ENCODE measurements at regions not wholly inside any gene's neighbourhood (a gene's known extent, or its start where the extent isn't known, plus 50 kb on each side); places are given as distances from the start of the nearest gene placed in this dataset.
"Not testable (repeated sequence)": the region's sequence is repeated elsewhere in the genome, so short reads cannot be mapped to it uniquely, and the experiment has no call there.

DNA sequence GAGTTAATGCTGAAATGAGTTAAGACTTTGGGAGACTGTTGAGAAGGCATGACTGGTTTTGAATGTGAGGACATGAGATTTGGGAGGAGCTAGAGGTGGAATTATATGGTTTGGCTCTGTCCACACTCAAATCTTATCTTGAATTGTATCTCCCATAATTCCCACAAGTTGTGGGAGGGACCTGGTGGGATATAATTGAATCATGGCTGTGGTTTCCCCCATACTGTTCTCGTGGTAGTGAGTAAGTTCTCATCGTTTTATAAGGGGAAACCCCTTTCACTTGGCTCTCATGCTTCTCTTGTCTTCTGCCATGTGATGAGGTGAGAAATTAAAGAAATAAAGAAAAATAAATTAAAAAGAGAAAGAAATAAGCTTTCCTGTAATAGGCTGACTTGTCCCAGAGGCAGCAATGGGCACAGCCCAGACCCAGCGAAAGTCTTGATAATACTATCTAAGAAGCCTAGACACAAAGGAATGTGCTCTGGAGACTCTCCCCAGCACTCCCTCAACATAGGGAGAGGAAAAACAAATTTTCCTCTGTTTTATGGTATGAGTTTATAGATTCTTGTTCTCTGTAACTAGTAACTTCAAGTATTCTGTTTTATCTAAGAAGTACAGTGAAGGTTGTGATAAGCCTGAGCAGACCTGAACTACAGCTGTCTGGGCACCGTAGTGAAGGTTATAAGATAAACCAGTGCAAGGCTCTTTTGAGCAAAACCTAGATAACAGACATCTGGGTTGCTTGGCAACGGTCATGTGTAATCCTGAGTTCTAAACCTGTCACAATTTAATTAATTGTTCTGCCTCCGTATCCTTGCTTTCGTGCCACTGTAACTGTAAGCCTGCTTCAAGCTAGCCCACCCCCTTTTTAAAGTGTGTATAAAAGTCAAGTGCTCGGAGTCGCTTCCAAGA lies 88.9 kb upstream of the ECI2 start:
- DNase-seq, result no peak

GRCh38 chr6:4220558-4220957 lies 85.2 kb upstream of the ECI2 start:
- DNase-seq, result no peak

DNA sequence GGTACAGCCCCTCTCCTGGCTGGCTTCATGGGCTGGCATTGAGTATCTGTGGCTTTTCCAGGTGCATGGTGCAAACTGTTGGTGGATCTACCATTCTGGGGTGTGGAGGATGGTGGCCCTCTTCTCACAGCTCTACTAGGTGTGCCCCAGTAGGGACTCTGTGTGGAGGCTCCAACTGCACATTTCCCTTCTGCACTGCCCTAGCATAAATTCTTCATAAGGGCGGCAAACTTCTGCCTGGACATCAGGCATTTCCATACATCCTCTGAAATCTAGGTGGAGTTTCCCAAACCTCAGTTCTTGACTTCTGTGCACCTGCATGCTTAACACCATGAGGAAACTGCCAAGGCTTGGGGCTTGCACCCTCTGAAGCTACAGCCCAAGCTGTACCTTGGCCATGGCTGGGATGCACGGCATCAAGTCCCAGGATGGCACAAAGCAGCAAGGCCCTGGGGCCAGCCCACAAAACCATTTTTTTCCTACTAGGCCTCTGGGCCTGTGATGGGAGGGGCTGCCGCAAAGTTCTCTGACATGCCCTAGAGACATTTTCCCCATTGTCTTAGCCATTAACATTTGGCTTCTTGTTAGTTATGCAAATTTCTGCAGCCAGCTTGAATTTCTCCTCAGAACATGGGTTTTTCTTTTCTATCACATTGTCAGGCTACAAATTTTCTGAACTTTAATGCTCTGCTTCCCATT lies 83.4 kb upstream of the ECI2 start:
- not testable (repeated sequence) for DNase-seq

GRCh38 chr6:4212588-4212987 lies 77.2 kb upstream of the ECI2 start:
- DNase-seq, result no peak

DNA sequence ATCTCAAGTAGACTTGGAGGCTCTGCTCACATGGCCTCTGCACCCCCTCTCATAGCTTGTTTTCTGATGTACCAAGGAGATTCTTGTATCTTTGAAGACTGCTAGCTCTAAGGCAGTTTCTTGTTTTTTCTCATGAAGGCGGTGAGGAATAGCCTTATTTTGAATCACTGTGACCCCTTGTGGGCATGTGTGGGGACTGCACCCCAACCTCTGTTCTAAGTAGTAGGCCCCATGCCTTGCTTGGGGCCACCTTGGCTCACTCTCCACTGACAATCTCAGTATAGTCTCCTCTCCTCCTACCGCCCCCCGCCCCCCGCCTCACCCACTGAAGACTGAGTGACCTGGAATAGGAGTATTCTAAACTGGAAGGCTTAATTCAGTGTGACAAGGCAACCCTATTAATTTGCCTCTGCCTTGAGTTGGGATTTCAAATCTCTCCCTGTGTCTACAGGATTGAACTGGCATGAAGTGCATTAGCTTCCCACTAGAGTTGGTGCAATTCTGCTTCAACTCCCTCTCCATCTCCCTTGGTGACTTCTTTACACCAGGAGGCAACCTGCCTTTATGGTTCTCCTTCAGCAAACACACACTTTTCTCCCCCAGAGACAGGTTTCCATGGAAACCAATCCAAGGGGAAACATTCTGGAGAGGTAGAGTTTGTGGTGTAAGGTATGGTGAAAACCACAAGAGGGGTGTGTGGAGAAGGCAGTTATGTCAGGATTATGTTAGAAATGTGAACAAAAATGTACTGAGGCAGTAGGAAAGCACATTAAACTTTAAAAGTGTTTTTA lies 75.4 kb upstream of the ECI2 start:
- DNase-seq, result peak; percentile 43

GRCh38 chr6:4209196-4209595 lies 73.8 kb upstream of the ECI2 start:
- no peak for DNase-seq

DNA sequence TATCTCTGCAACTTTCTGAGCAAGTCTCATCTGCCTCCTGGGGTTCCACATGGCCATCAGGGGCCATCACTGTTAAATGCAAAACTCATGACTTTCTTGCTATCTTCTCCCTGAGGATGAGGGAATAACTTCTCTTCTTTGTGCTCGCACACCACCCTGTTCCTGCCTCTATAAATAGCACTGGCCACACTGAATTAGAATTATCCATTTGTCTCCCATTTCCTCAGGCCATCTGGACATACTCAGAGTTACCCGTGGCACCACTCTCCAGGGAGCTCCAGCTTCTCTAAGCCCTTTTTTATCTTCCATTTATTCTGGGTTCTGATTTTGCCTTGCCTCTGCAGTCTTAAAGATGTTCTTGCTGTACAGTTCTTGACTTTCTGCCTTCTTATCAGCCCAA lies 72.8 kb upstream of the ECI2 start:
- no peak for DNase-seq

GRCh38 chr6:4203642-4204417 lies 68.5 kb upstream of the ECI2 start:
- not testable (repeated sequence) for DNase-seq

GRCh38 chr6:4192627-4193026 lies 57.3 kb upstream of the ECI2 start:
- no peak for DNase-seq

- DNase-seq, result no peak
Observed at GRCh38 chr6:4192173-4192572, 56.8 kb upstream of the ECI2 start.

- no peak for DNase-seq
Observed at GRCh38 chr6:4191271-4191721, 55.9 kb upstream of the ECI2 start.

DNA sequence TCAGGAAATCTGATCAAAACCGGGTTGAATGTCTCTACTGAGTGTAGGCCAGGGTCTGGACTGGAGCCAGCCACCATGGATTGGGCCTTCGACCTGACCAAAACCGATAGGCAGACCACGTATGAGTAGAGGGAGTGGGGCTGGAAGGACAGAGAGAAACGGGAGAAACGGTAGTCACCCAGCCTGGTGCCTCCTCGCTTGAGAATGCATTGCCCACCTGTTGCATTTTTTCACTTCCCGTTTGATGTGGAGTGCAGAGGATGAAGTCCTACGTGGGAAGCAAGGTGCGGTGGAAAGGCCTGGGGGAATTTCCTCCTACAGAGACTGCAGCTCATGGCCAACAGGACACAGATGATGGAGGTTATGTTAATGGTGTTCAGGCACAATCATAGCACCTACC lies 53.9 kb upstream of the ECI2 start:
- no peak for DNase-seq

- DNase-seq, result no peak
Observed at GRCh38 chr6:4188801-4189200, 53.4 kb upstream of the ECI2 start.

GRCh38 chr6:4187480-4187879 lies 52.1 kb upstream of the ECI2 start:
- no peak for DNase-seq

DNA sequence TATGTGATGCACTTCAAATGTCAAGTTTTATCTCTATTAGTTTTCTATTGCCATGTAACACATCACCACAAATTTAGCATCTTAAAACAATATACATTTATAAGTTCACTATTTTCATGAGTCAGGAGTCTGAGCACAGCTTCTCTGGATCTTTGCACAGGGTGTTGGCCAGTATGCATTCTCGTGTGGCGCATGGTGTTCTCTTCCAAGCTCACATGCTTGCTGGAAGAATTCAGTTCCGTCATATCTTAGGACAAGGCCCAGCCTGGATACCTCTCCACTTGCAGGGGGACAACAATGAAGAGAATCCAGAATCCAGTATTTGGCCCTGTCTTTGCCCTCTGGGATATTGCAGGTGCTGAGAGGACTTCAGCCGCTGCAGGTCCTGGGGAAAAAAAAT lies 51.0 kb upstream of the ECI2 start:
- DNase-seq, result no peak

- no peak for DNase-seq
Observed at GRCh38 chr6:4185846-4186245, 50.5 kb upstream of the ECI2 start.

GRCh38 chr6:4185419-4185818 lies 50.0 kb upstream of the ECI2 start:
- no peak for DNase-seq
